ENCODE measurements at regions not wholly inside any gene's neighbourhood (a gene's known extent, or its start where the extent isn't known, plus 50 kb on each side); places are given as distances from the start of the nearest gene placed in this dataset.

GRCh38 chr3:15983693-15984092 is 185.9 kb upstream of the ANKRD28 start:
- TF ChIP-seq EZH2 (IDR thresholded peaks at IDR 0.05; ENCODE audit: insufficient read depth, poor library complexity, severe bottlenecking) (no peak), EZH2phosphoT487 (IDR thresholded peaks at IDR 0.05; ENCODE audit: insufficient read depth, low read depth) (no peak)

All from GM23248 (cell line).